Kidney tubule cell (primary cell): ENCODE measurements at regions not wholly inside any gene's neighbourhood (a gene's known extent, or its start where the extent isn't known, plus 50 kb on each side); places are given as distances from the start of the nearest gene placed in this dataset.

Source experiments
- DNase-seq: peaks from one replicate; pipeline ENCODE4 v3.0.0-alpha.2; 2018; ENCODE audit warnings: low spot score

- peak; percentile 28 for DNase-seq
Measured at GRCh38 chr4:54493862-54494261, 163.9 kb upstream of the KIT start.

- DNase-seq = peak; percentile 67
Measured at GRCh38 chr4:54495091-54495490, 162.7 kb upstream of the KIT start.

- DNase-seq = no peak
Measured at GRCh38 chr4:54495641-54496040, 162.1 kb upstream of the KIT start.

- no peak for DNase-seq
Measured at GRCh38 chr4:54496412-54496811, 161.3 kb upstream of the KIT start.

- DNase-seq = peak; percentile 23
Measured at GRCh38 chr4:54497947-54498346, 159.8 kb upstream of the KIT start.

GRCh38 chr4:54498661-54499111 lies 159.1 kb upstream of the KIT start:
- peak; percentile 98 for DNase-seq

- peak; percentile 76 for DNase-seq
Measured at GRCh38 chr4:54499308-54500074, 158.3 kb upstream of the KIT start.

- no peak for DNase-seq
Measured at GRCh38 chr4:54505362-54505761, 152.4 kb upstream of the KIT start.

- no peak for DNase-seq
Measured at GRCh38 chr4:54505996-54506395, 151.8 kb upstream of the KIT start.

- DNase-seq = no peak
Measured at GRCh38 chr4:54509057-54509456, 148.7 kb upstream of the KIT start.

GRCh38 chr4:54513204-54513603 lies 144.6 kb upstream of the KIT start:
- peak; percentile 64 for DNase-seq

- DNase-seq = no peak
Measured at GRCh38 chr4:54513741-54514140, 144.0 kb upstream of the KIT start.

GRCh38 chr4:54516556-54517215 lies 141.1 kb upstream of the KIT start:
- DNase-seq = no peak

- no peak for DNase-seq
Measured at GRCh38 chr4:54517781-54518444, 139.8 kb upstream of the KIT start.

GRCh38 chr4:54525602-54526001 lies 132.2 kb upstream of the KIT start:
- DNase-seq = peak; percentile 87

GRCh38 chr4:54526560-54526959 lies 131.2 kb upstream of the KIT start:
- no peak for DNase-seq

- no peak for DNase-seq
Measured at GRCh38 chr4:54527532-54527931, 130.2 kb upstream of the KIT start.

GRCh38 chr4:54539500-54540029 lies 118.2 kb upstream of the KIT start:
- peak; percentile 55 for DNase-seq

GRCh38 chr4:54540931-54541330 lies 116.8 kb upstream of the KIT start:
- no peak for DNase-seq

- no peak for DNase-seq
Measured at GRCh38 chr4:54541426-54542118, 116.2 kb upstream of the KIT start.

GRCh38 chr4:54542119-54542438 lies 115.7 kb upstream of the KIT start:
- no peak for DNase-seq

GRCh38 chr4:54542540-54543041 lies 115.2 kb upstream of the KIT start:
- DNase-seq = no peak
